Immature natural killer cell (primary cell): ENCODE measurements at regions not wholly inside any gene's neighbourhood (a gene's known extent, or its start where the extent isn't known, plus 50 kb on each side); places are given as distances from the start of the nearest gene placed in this dataset.

ENCODE experiments used
- DNase-seq, 3 donors: peaks; one replicate each; pipeline ENCODE4 v3.0.0; 2022; ENCODE audit warnings: mixed read lengths in 1 of 3
- H3K27ac Mint-ChIP-seq, 6 donors: one replicate each; pipeline ENCODE4 v1.8.0; 2020; ENCODE audit warnings: mixed read lengths in 6 of 6, mild to moderate bottlenecking in 5 of 6, inconsistent platforms in 4 of 6, moderate library complexity in 3 of 6
- H3K27me3 Mint-ChIP-seq, 3 donors: one replicate each; pipeline ENCODE4 v1.8.0; 2020 to 2021; ENCODE audit warnings: low read depth in 3 of 3, mild to moderate bottlenecking in 3 of 3, mixed read lengths in 3 of 3, moderate library complexity in 3 of 3, inconsistent platforms in 1 of 3
- H3K36me3 Mint-ChIP-seq, 3 donors: one replicate each; pipeline ENCODE4 v1.8.0; 2020; ENCODE audit warnings: mixed read lengths in 3 of 3, inconsistent platforms in 2 of 3, mild to moderate bottlenecking in 2 of 3
- H3K4me1 Mint-ChIP-seq, 2 donors: one replicate each; pipeline ENCODE4 v1.8.0; 2020; ENCODE audit warnings: inconsistent platforms in 2 of 2, mild to moderate bottlenecking in 2 of 2, mixed read lengths in 2 of 2, moderate library complexity in 1 of 2
- H3K4me3 Mint-ChIP-seq, 5 donors: one replicate each; pipeline ENCODE4 v1.8.0; 2020; ENCODE audit warnings: mild to moderate bottlenecking in 5 of 5, mixed read lengths in 5 of 5, inconsistent platforms in 3 of 5, moderate library complexity in 3 of 5
- H3K9me3 Mint-ChIP-seq, 6 donors: one replicate each; pipeline ENCODE4 v1.8.0; 2020; ENCODE audit warnings: mild to moderate bottlenecking in 6 of 6, mixed read lengths in 6 of 6, inconsistent platforms in 4 of 6, moderate library complexity in 3 of 6

DNA sequence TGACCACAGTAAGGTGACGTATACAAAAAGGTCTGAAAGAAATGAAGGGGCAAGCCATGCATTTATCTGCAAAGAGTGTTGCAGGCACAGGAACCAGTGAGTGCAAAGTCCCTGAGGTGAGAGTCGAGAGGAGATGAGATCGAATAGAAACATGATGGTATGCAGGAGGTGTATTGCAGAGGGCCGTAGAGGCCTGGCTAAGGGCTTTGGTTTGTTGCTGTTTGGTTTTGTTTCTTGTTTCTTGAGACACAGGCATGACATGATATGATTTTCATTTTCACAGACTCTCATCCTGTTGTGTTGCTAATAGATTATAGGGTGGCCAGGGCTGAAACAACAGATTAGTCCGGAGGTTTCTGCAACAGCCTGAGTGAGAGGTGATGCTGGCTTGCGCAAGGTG, 80.4 kb downstream of the HSPH1 start:
- Mint-ChIP-seq H3K36me3 (no peaks in the 10 kb centered on the region), H3K4me1 (no peaks in the 10 kb centered on the region), H3K27me3 (peaks cover 3 to 13% (median 4%) of the 10 kb centered on the region in 3 donors), H3K4me3 (no peak overlapping the region), H3K9me3 (no peaks in the 10 kb centered on the region), H3K27ac (no peak overlapping the region)
- no peak for DNase-seq

DNA sequence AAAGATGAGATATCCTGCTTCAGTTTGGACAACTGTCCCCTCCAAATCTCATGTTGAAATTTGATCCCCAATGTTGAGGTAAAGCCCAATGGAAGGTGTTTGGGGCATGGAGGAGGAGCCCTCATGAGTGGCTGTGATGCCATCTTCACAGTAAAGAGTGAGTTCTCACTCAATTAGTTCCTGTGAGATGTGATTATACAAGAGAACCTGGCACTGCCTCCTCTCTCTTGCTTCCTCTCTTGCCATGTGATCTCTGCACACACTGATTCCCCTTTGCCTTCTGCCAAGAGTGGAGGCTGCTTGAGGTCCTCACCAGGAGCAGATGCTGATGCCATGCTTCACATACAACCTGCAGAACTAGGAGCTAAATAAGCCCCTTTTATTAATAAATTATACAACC, 86.9 kb downstream of the HSPH1 start:
- H3K9me3 Mint-ChIP-seq = peaks cover 0 to 4% (median 0%) of the 10 kb centered on the region in 6 donors
- H3K27me3 Mint-ChIP-seq = peaks cover 0 to 8% (median 3%) of the 10 kb centered on the region in 3 donors
- H3K27ac Mint-ChIP-seq = no peak overlapping the region
- H3K4me1 Mint-ChIP-seq = no peaks in the 10 kb centered on the region
- H3K36me3 Mint-ChIP-seq = no peaks in the 10 kb centered on the region
- no peak for DNase-seq
- H3K4me3 Mint-ChIP-seq = no peak overlapping the region

DNA sequence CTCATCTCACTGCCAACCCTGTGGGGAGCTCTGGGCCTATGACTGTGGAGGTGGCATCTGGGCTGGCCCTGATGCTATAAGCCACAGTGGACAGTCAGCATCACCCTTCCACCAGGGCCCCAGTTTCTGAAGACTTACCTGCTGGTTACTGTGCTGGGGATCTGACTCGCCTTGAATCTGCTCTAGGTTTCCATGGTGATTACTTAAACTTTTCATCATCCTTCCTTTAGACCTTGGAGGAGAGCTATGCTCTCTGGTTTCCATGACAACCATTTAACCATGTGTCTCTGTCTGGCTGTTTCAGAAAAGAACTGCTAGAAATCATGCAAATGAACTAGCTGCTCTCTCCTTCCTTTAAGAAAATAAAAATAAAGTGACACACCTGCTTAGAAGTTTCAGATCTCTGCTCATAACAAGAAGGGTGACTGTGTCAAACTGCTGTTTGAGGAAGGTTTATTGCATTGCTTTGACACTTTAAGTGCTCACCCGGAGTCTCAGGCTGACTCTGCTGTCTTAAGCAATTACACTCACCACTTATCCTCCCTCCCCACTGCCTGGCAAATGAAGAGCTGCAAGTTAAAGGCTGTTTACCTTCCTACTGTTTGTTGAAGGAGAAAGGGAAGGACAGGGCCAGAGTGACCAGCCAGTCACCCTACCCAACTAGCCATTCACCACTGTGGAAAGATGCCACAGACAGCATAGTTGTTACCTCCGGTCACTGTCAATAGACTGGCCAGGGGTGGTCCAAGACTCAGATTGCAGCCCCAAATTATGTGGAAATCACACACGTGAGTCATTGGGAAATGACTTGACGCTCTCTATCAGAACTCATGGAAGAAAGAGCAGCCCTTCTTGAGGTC, 87.6 kb downstream of the HSPH1 start:
- no peak overlapping the region for H3K4me3 Mint-ChIP-seq
- no peak overlapping the region for H3K27ac Mint-ChIP-seq
- no peak for DNase-seq
- H3K4me1 Mint-ChIP-seq = no peaks in the 10 kb centered on the region
- no peaks in the 10 kb centered on the region for H3K36me3 Mint-ChIP-seq
- H3K27me3 Mint-ChIP-seq = peaks cover 0 to 8% (median 3%) of the 10 kb centered on the region in 3 donors
- peaks cover 0 to 4% (median 0%) of the 10 kb centered on the region in 6 donors for H3K9me3 Mint-ChIP-seq

DNA sequence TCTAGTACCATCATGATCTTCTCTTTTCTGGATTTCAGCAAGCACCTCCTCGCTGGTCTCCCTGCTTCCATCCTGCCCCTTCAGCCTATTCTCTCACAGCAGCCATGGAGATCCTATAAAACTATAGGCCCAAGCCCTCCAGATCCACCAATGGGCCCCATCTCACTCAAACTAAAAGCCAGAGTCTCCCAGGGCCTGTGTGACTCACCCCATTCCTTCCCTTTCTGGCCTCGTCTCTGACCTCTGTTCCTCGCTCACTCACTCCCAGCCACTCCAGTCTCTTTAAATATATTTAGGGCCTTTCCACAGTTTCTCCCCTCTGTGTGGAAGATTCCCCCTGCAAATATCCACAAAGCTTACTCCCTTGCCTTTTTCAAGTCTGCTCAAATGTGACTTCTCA, 89.7 kb downstream of the HSPH1 start:
- Mint-ChIP-seq H3K36me3 (no peaks in the 10 kb centered on the region), H3K4me1 (no peaks in the 10 kb centered on the region), H3K27me3 (peaks cover 0 to 5% (median 3%) of the 10 kb centered on the region in 3 donors), H3K4me3 (no peak overlapping the region), H3K27ac (no peak overlapping the region), H3K9me3 (peaks cover 0 to 4% (median 0%) of the 10 kb centered on the region in 6 donors)
- no peak for DNase-seq

DNA sequence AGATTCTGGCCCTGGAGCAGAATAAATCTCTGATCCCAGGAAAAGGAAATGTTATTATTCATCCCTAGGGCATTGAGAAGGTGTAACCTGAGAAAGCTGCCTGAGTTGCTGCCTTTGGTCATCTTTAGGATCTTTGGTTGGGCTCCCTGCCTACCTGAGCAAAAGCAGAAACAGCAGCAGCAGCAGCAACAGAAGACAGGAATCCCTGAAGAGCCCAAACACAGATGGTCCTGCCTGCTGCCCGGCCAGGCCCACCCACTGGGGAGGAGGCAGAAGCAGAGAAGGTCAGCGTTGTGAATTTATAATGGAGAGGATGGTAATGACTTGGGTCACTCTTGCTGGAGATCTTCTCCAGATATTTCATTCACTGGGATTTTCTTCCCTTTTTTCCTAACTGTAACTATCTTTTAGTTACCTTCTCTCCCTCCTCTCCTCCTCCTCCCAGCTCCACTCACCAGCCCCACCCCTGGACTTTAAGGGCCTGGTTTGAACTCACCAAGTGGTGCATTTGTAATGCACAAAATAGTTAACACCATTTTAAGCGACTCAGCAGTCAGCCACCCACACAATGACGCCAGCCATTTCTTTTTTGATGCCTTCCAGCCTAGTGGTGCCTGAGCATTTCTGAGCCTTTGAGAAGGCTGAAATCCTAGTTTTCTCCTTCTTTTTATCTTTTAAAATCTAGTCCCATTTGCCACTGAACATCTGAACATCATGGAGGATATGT, 91.7 kb downstream of the HSPH1 start:
- no peak overlapping the region for H3K27ac Mint-ChIP-seq
- no peak for DNase-seq
- peaks cover 0 to 4% (median 0%) of the 10 kb centered on the region in 6 donors for H3K9me3 Mint-ChIP-seq
- no peaks in the 10 kb centered on the region for H3K36me3 Mint-ChIP-seq
- no peak overlapping the region for H3K4me3 Mint-ChIP-seq
- H3K4me1 Mint-ChIP-seq = no peaks in the 10 kb centered on the region
- peaks cover 0 to 11% (median 2%) of the 10 kb centered on the region in 3 donors for H3K27me3 Mint-ChIP-seq

DNA sequence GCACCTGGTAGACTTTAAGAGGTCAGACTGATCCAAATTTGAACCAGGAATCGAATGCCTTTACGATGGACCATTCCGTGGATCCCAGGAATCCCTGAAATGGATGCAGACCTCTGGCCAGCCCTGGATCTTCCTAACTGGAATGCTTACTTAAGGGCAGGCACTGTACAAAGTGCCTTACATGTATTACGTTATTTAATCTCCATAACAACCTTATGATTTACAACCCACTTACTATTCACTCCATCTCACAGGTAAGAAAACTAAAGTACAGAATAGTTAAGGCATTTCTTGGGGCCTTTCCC, 93.6 kb downstream of the HSPH1 start:
- Mint-ChIP-seq H3K9me3 (peaks cover 0 to 2% (median 0%) of the 10 kb centered on the region in 6 donors), H3K4me3 (no peak overlapping the region), H3K27me3 (peaks cover 0 to 14% (median 3%) of the 10 kb centered on the region in 3 donors), H3K4me1 (no peaks in the 10 kb centered on the region), H3K27ac (no peak overlapping the region), H3K36me3 (no peaks in the 10 kb centered on the region)
- DNase-seq = no peak

DNA sequence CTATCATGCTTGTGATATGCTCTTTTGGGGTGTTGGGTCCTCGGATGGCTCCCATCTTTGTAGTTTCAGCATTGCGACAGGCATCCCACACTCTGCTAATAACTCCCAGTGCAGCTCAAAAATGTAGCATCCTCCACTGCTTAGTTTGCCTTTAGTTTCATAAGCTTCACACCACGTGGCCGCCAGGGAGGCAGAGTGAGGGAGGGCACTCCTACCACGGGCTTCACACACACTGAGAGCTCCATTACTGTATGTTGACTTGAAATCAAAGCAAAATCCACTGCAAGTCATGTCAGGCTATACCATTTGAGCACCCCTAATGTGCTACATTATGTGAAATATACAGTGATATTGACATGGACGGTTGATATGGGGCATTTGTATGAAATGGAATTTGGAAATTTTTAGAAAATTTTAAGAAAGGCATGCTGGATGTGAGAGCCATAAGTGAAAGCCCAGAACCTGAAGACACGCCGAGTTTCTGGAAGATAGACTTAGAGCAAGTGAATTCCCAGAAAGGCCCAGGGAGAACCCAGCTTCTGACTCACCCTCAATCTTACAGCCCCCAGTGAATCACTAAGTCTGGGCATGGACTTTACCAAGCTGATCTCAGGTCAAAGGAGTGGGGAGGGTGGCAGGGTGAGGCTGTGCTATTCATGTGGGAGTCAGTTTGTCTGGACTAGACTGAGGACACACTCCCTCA, 94.1 kb downstream of the HSPH1 start:
- Mint-ChIP-seq H3K27me3 (peaks cover 0 to 16% (median 3%) of the 10 kb centered on the region in 3 donors), H3K4me3 (no peak overlapping the region), H3K4me1 (no peaks in the 10 kb centered on the region), H3K9me3 (peaks cover 0 to 2% (median 0%) of the 10 kb centered on the region in 6 donors), H3K36me3 (no peaks in the 10 kb centered on the region), H3K27ac (no peak overlapping the region)
- DNase-seq = no peak

DNA sequence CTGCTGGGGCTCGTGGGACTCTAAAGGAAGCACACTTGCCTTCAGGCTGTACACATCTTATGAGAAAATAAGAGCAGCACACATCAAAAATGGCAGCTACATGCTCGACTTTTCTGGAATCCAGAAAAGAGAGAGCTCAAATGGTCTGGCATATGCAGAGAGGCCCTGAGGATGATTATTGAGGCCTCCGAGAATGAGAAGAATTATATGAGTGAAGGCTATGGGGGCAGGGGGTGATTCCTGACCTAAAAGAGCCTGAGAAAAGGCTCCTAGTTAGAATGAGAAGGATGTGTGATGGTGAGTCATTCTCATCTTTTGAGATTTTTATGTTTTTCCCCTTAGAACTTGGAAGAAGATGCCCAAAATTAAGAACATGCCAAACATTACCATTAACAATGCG, 97.1 kb downstream of the HSPH1 start:
- no peaks in the 10 kb centered on the region for H3K9me3 Mint-ChIP-seq
- DNase-seq = no peak
- H3K27ac Mint-ChIP-seq = no peak overlapping the region
- no peak overlapping the region for H3K4me3 Mint-ChIP-seq
- H3K4me1 Mint-ChIP-seq = no peaks in the 10 kb centered on the region
- H3K27me3 Mint-ChIP-seq = peaks cover 3 to 16% (median 7%) of the 10 kb centered on the region in 3 donors
- no peaks in the 10 kb centered on the region for H3K36me3 Mint-ChIP-seq

DNA sequence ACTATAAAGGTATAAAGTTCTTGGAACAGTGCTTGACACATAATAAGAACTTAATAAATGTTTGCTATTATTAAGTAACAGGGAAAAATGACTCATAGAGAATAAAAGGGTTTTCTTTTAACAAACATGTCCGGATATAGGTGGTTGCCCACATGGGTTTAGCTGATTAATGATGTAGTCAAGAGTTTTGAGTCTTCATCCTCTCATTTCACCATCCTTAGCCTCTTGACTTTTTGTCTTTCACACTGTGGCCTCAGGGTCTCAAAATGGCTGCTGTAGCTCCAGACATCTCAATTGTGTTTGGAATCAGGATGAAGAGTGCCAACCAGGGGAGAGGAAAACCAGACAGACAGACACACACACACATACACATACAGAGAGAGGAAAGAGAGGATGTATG, 97.9 kb downstream of the HSPH1 start:
- Mint-ChIP-seq H3K27me3 (peaks cover 3 to 16% (median 7%) of the 10 kb centered on the region in 3 donors), H3K4me3 (no peak overlapping the region), H3K4me1 (no peaks in the 10 kb centered on the region), H3K27ac (no peak overlapping the region), H3K9me3 (no peaks in the 10 kb centered on the region), H3K36me3 (no peaks in the 10 kb centered on the region)
- DNase-seq = no peak

DNA sequence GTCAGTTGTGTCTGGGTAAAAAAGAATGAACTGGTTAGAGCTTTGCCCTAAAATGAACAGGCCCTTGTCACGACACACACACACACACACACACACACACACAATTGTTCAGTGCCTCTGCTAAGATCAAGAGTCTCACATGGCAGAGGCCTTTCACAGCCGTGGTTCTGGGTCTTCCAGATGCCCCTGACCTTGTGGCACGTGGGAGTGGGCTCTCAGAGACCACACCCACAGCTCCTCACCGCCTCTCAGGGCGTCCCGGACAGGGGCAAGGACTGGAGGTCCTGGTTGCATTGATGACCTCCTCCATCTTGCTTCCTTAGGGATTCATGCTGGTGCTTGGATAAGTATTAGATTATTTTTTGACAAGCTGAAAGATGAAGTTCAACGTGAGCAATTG, 101.0 kb downstream of the HSPH1 start:
- no peak overlapping the region for H3K4me3 Mint-ChIP-seq

DNA sequence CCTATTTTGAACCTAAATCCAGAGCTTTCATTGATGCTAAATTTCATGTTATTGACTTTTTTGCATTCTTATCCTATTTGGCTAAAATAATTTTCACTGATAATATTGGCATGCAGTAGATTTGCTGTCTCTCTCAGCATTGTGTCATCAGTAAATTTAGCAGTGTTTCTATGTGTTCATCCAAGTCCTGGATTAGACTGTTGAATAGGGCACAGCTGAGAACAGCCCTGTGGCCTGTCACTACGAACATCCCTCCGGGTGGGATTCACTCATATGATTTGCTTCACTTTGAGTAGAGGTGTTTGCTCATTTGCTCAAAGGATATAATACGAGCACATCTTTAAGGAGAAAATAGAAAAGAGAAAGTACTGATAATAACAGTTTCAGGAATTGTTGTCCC, 101.5 kb downstream of the HSPH1 start:
- H3K27me3 Mint-ChIP-seq = peaks cover 3 to 8% (median 7%) of the 10 kb centered on the region in 3 donors
- no peaks in the 10 kb centered on the region for H3K36me3 Mint-ChIP-seq
- no peaks in the 10 kb centered on the region for H3K9me3 Mint-ChIP-seq
- no peak overlapping the region for H3K27ac Mint-ChIP-seq
- no peak for DNase-seq
- no peak overlapping the region for H3K4me3 Mint-ChIP-seq
- H3K4me1 Mint-ChIP-seq = no peaks in the 10 kb centered on the region

More for the DNA sequence above, 101.0 kb downstream of the HSPH1 start:
- H3K27me3 Mint-ChIP-seq = peaks cover 3 to 10% (median 7%) of the 10 kb centered on the region in 3 donors
- no peaks in the 10 kb centered on the region for H3K36me3 Mint-ChIP-seq
- no peak for DNase-seq
- H3K9me3 Mint-ChIP-seq = no peaks in the 10 kb centered on the region
- no peak overlapping the region for H3K27ac Mint-ChIP-seq
- H3K4me1 Mint-ChIP-seq = no peaks in the 10 kb centered on the region

DNA sequence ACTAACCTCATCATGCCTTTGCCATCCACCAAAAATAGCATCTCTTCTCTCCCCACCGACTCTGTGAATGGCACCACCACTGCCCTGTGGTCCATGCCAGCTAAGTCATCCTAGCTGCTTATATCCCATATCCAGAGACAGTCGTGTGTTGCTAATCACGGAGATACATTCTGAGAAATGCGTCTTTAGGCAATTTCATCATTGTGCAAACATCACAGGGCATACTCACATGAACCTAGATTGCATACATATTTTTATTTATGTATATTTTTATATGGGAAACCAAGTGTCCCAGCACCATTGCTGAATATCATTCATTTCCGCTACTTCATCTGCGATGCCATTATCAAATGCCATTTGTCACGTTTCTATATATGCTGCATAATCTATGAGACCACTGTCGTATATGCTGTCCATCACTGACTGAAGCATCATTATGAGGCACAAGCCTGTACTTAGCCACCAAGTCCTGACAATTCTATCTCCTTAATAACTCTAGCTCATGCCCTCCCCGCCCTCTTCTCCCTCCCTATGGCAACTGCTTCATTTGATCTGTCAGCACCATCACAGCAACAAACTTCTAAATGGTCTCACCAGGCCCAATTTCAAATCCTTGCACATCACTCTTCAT, 104.2 kb downstream of the HSPH1 start:
- no peak overlapping the region for H3K4me3 Mint-ChIP-seq
- peaks cover 0 to 7% (median 0%) of the 10 kb centered on the region in 3 donors for H3K27me3 Mint-ChIP-seq
- H3K9me3 Mint-ChIP-seq = no peaks in the 10 kb centered on the region
- no peak overlapping the region for H3K27ac Mint-ChIP-seq
- DNase-seq = no peak
- H3K4me1 Mint-ChIP-seq = no peaks in the 10 kb centered on the region
- no peaks in the 10 kb centered on the region for H3K36me3 Mint-ChIP-seq

DNA sequence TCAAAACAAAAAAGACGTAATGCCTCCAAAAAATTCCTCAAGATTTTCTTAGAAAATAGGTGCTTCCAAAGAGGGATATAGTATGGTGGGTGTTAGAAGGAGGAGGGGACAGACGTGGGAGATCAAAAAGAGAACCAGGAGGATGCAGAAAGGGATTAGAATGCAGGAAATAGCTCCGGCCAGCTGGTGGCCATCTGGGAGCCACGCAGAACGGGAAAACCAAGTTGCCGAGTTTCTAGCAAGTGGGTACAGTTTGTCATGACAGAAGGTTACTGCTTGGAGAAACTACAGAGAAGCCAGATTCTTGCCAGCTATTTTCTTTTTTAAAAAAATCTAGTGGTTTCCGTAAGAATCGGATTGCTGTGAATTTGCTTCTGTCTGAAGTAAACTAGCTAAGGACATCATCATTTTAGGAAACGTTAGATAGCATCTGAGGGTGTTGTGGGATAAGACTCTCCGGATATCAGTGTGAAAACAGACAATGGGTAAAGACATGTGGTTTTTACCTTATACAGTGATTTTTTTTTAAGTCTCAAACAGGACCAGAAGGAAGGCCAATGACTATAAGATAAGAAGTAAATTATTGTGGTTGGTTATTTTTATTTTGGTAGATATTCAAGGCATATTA, 104.9 kb downstream of the HSPH1 start:
- H3K4me3 Mint-ChIP-seq = no peak overlapping the region
- H3K36me3 Mint-ChIP-seq = no peaks in the 10 kb centered on the region
- no peak overlapping the region for H3K27ac Mint-ChIP-seq
- peaks cover 0 to 7% (median 0%) of the 10 kb centered on the region in 3 donors for H3K27me3 Mint-ChIP-seq
- H3K9me3 Mint-ChIP-seq = no peaks in the 10 kb centered on the region
- H3K4me1 Mint-ChIP-seq = no peaks in the 10 kb centered on the region
- no peak for DNase-seq
